Panc1 (cell line): ENCODE measurements at regions not wholly inside any gene's neighbourhood (a gene's known extent, or its start where the extent isn't known, plus 50 kb on each side); places are given as distances from the start of the nearest gene placed in this dataset.

Experiments
- ATAC-seq: fragments of 200-7000 bp; cut with Tn5 transposase; 2 replicates; pipeline ENCODE4 v1.9.1; 2020; ENCODE audit warnings: mild to moderate bottlenecking, moderate library complexity
- BruUV-seq: library from RNA; stranded (reverse); fragments of 400-500 nt; replicated peaks from 2 replicates; lab custom pipeline; 2021; lab: Mats Ljungman, UMichigan
- CTCF ChIA-PET: fragments of 300-600 bp; sonication (Branson Sonifier 250); formaldehyde crosslinking; loops from one replicate; lab custom pipeline; 2022; ENCODE audit warnings: antibody characterized with exemption; lab: Charles Lee
- POLR2A ChIA-PET: fragments of 300-600 bp; sonication (Branson Sonifier 250); formaldehyde crosslinking; loops from one replicate; lab custom pipeline; 2022; ENCODE audit warnings: antibody characterized with exemption; lab: Charles Lee
- DNase-seq: peaks from one replicate; pipeline ENCODE4 v3.0.0-alpha.2; 2010; ENCODE audit warnings: low read depth, low spot score
- H3K27ac ChIP-seq: 2 replicates; pipeline ENCODE4 v1.5.1; 2011; ENCODE audit warnings: mild to moderate bottlenecking, low read length, inconsistent platforms
- H3K27me3 ChIP-seq: fragments of 200-500 bp; sonication (Bioruptor generic); 2 replicates; pipeline ENCODE4 v1.6.0; 2014; ENCODE audit warnings: low read length, inconsistent platforms; ENCODE audit not compliant: control insufficient read depth, insufficient read depth
- H3K36me3 ChIP-seq: fragments of 200-500 bp; sonication (Bioruptor generic); 2 replicates; pipeline ENCODE4 v1.5.1; 2014; ENCODE audit warnings: inconsistent platforms, mild to moderate bottlenecking, low read length, moderate library complexity; ENCODE audit not compliant: control insufficient read depth, insufficient read depth
- H3K4me1 ChIP-seq: 2 replicates; pipeline ENCODE4 v1.5.1; 2011; ENCODE audit warnings: inconsistent platforms, mild to moderate bottlenecking, low read length, moderate library complexity; ENCODE audit not compliant: control insufficient read depth, insufficient read depth
- H3K4me3 ChIP-seq, 2 experiments: 2 replicates each; pipeline ENCODE4 v1.5.1; 2011 to 2012; ENCODE audit warnings: low read depth in 2 of 2, low read length in 2 of 2, mild to moderate bottlenecking in 2 of 2, inconsistent platforms in 1 of 2, moderate library complexity in 1 of 2
- H3K9me3 ChIP-seq: fragments of 200-500 bp; sonication (Bioruptor generic); 2 replicates; pipeline ENCODE4 v1.5.1; 2014; ENCODE audit warnings: low read depth, mild to moderate bottlenecking, inconsistent platforms, low read length, moderate library complexity; ENCODE audit not compliant: control insufficient read depth, insufficient read depth
- POLR2AphosphoS5 ChIP-seq: IDR thresholded peaks from 2 replicates; pipeline ENCODE4 v1.6.1; 2012; ENCODE audit warnings: mild to moderate bottlenecking, low read depth, low read length, moderate library complexity
- SIN3A ChIP-seq: IDR thresholded peaks from 2 replicates; pipeline ENCODE4 v1.6.1; 2012; ENCODE audit warnings: low read depth, mild to moderate bottlenecking, low read length, moderate library complexity, borderline replicate concordance; ENCODE audit not compliant: insufficient read depth
- TCF7L2 ChIP-seq: IDR thresholded peaks from 2 replicates; pipeline ENCODE4 v1.6.1; 2011; ENCODE audit warnings: mild to moderate bottlenecking, low read depth, low read length, inconsistent platforms
- in situ Hi-C: cut with HindIII; loops from 2 replicates; pipeline ENCODE4 v1.10.0; 2016; ENCODE audit warnings: low sequenced_read_pairs, low pct_unique_long_range_greater_than_20kb
- intact Hi-C: fragments of 100-400 bp; cut with micrococcal nuclease; formaldehyde crosslinking; loops from one replicate; pipeline ENCODE4 v1.10.0; 2022; ENCODE audit not compliant: unreplicated experiment
- TF ChIP-seq, protein P1 (sequence below): fragments of 450-650 bp; IDR thresholded peaks from 2 replicates; pipeline ENCODE4 v1.5.1; 2017; ENCODE audit warnings: mild to moderate bottlenecking
- TF ChIP-seq, protein P2 (sequence below), 2 experiments: IDR thresholded peaks; 2 replicates each; pipeline ENCODE4 v1.6.1; 2011 to 2012; ENCODE audit warnings: low read depth in 2 of 2, control low read depth in 1 of 2, low read length in 1 of 2, mild to moderate bottlenecking in 1 of 2, moderate library complexity in 1 of 2; ENCODE audit not compliant: insufficient read depth in 1 of 2

DNA sequence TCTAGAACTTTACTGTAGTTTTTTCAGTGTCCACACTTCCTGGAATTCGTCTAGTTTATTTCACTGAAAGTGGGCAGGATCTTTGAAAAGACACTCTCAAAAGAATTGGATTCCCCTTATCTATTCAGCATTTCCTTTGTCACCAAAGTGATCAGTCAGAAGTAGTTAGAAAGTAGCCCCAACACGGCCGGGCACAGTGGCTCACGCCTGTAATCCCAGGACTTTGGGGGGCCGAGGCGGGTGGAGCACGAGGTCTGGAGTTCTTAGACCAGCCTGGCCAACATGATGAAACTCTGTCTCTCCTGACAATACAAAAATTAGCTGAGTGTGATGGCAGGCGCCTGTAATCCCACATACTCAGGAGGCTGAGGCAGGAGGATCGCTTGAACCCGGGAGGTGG is 69.0 kb upstream of the KMT2C start:
- no peaks in the 10 kb centered on the region for H3K36me3 ChIP-seq
- no peak overlapping the region for H3K4me3 ChIP-seq
- no peaks in the 10 kb centered on the region for H3K9me3 ChIP-seq
- BruUV-seq, result no TSS peak
- H3K4me1 ChIP-seq, result no peaks in the 10 kb centered on the region
- no peak for ATAC-seq
- intact Hi-C loops (no loop called here), in situ Hi-C loops (no loop called here)
- POLR2A ChIA-PET, result no interaction called here
- H3K27ac ChIP-seq, result no peak overlapping the region
- no peaks in the 10 kb centered on the region for H3K27me3 ChIP-seq
- CTCF ChIA-PET, result no interaction called here
- DNase-seq, result no peak
- TF ChIP-seq SIN3A (no peak), POLR2AphosphoS5 (no peak), TCF7L2 (no peak)
- TF ChIP-seq, protein P1, sequence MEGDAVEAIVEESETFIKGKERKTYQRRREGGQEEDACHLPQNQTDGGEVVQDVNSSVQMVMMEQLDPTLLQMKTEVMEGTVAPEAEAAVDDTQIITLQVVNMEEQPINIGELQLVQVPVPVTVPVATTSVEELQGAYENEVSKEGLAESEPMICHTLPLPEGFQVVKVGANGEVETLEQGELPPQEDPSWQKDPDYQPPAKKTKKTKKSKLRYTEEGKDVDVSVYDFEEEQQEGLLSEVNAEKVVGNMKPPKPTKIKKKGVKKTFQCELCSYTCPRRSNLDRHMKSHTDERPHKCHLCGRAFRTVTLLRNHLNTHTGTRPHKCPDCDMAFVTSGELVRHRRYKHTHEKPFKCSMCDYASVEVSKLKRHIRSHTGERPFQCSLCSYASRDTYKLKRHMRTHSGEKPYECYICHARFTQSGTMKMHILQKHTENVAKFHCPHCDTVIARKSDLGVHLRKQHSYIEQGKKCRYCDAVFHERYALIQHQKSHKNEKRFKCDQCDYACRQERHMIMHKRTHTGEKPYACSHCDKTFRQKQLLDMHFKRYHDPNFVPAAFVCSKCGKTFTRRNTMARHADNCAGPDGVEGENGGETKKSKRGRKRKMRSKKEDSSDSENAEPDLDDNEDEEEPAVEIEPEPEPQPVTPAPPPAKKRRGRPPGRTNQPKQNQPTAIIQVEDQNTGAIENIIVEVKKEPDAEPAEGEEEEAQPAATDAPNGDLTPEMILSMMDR, result no peak
- TF ChIP-seq, protein P2, sequence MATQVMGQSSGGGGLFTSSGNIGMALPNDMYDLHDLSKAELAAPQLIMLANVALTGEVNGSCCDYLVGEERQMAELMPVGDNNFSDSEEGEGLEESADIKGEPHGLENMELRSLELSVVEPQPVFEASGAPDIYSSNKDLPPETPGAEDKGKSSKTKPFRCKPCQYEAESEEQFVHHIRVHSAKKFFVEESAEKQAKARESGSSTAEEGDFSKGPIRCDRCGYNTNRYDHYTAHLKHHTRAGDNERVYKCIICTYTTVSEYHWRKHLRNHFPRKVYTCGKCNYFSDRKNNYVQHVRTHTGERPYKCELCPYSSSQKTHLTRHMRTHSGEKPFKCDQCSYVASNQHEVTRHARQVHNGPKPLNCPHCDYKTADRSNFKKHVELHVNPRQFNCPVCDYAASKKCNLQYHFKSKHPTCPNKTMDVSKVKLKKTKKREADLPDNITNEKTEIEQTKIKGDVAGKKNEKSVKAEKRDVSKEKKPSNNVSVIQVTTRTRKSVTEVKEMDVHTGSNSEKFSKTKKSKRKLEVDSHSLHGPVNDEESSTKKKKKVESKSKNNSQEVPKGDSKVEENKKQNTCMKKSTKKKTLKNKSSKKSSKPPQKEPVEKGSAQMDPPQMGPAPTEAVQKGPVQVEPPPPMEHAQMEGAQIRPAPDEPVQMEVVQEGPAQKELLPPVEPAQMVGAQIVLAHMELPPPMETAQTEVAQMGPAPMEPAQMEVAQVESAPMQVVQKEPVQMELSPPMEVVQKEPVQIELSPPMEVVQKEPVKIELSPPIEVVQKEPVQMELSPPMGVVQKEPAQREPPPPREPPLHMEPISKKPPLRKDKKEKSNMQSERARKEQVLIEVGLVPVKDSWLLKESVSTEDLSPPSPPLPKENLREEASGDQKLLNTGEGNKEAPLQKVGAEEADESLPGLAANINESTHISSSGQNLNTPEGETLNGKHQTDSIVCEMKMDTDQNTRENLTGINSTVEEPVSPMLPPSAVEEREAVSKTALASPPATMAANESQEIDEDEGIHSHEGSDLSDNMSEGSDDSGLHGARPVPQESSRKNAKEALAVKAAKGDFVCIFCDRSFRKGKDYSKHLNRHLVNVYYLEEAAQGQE (IDR thresholded peaks at IDR 0.05; ENCODE audit: insufficient read depth in 1 of 2, low read depth in 2 of 2, low read length in 1 of 2), result no peak

DNA sequence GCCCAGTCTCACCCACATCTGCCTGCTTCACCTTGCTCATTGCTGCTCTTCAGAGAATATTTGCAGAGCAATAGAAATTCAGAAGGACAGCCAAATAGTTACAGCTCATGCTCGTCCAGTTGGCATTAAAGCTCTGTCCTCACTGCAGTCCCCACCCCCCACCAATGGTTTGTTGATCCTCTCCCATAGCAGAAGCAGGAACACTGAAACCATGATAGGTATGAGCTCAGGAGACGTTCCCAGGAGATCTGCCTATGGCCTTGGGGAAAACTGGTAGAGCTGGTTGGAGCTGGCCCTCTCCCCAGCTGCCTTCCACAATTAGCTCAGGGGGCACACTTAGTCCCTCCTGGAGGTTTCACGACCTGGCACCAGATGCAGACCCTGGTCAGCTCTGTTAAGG is 68.6 kb upstream of the KMT2C start:
- intact Hi-C loops, result no loop called here
- POLR2A ChIA-PET, result no interaction called here

More for the DNA sequence above, 68.6 kb upstream of the KMT2C start:
- no peaks in the 10 kb centered on the region for H3K36me3 ChIP-seq
- no peak for ATAC-seq
- H3K27ac ChIP-seq, result no peak overlapping the region
- H3K4me3 ChIP-seq, result no peak overlapping the region
- no TSS peak for BruUV-seq
- no peak for DNase-seq
- no peaks in the 10 kb centered on the region for H3K27me3 ChIP-seq
- in situ Hi-C loops, result no loop called here
- TF ChIP-seq, protein P1, result no peak
- TF ChIP-seq SIN3A, result no peak
- TF ChIP-seq, protein P2 (IDR thresholded peaks at IDR 0.05; ENCODE audit: insufficient read depth in 1 of 2, low read depth in 2 of 2, low read length in 1 of 2), result no peak
- H3K4me1 ChIP-seq, result no peaks in the 10 kb centered on the region
- CTCF ChIA-PET, result no interaction called here
- no peaks in the 10 kb centered on the region for H3K9me3 ChIP-seq
